GM18511 (cell line): ENCODE measurements at regions not wholly inside any gene's neighbourhood (a gene's known extent, or its start where the extent isn't known, plus 50 kb on each side); places are given as distances from the start of the nearest gene placed in this dataset.
"Not testable (repeated sequence)": the region's sequence is repeated elsewhere in the genome, so short reads cannot be mapped to it uniquely, and the experiment has no call there.

ENCODE experiments used
- ATAC-seq: cut with Tn5 transposase; IDR thresholded peaks from one replicate; pipeline ENCODE4 v1.9.1; 2021; ENCODE audit warnings: mild to moderate bottlenecking, moderate library complexity; ENCODE audit not compliant: unreplicated experiment

DNA sequence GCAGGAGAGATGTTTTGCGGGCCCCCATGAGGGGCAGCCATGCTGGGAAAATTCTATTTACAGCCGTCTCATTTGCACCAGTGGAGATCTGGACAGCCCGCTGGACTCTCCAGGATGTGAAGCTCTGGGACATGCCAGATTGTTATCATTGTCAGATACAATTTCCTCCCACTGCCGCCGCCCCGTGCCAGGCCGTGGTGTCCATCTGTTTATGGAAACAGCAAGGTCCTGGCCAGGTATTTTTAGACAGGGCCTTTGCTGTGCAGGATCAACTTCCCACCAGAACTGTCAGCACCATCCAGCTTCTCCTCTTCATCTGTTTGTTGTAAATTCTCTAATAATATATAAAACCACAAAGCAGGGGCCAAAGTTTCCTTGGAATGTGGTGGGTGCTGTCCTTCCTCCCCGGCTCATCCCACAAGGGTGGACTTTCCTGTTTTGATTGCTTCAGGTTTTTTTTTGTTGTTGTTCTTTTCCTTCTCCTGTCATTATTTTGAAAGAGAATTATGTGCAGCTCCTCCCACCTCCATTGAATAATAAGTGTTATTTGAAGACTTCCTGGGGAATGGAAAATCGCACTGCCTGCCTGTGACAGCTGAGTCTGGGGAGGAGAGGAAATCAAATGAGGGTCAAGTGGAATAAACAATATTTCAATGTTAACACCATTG is 398.1 kb downstream of the TNS1 start:
- ATAC-seq = no peak

DNA sequence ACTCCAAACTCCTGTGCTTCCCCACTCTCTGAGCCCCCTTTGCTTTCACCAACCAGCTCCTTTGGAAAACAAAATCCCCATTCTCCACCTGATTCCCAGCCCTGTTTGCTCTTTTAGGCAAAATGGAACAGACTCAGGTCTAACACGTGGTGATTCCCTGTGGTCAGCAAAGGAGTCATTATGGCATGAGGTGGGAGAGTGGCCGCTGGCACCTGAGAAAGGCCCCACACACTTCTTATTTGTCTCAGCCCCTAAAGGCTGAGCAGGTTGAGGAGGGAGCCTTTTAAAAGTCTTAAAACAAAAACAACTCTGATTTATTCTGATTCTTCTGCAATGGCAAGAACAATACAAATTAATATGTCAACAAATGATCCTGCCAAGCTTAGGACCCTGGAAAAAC is 401.2 kb downstream of the TNS1 start:
- ATAC-seq = no peak

DNA sequence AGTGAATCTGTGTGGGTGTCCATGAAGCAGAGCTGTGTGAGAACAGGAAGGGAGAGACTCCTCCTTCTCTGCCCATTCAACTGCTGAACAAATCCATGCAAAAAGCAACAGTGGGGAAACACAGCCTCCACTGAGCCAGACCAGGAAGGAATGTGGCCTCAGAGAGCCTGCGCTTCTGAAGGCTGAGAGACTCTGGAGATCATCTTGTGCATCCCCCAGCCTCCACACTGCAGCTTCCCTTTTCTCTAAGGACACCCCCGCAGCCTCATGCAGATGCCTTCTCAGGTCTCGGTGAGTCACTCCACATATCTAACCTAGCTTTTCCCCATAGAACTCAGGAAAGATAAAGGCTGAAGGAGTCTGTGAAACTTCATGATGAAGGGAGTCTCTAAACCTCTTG is 402.9 kb downstream of the TNS1 start:
- ATAC-seq = no peak

DNA sequence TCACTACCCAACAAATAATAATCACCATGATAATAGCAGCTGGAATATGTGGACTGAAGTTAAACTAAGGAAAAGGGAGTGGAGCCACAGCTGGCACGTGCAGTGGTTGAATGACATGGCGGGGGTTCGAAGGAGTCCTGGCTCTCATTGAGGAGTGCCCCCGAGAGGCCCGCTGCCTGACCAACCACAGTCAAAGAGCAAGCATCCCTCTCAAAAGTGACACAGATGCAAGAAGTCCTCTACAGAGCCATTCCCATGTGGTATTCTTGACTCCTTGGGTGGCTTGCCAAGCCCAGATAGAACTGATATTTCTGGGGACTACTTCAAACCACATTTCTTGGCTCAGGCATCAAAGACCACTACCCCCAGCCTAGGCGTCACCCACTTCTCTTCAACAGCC is 405.1 kb downstream of the TNS1 start:
- ATAC-seq = no peak

DNA sequence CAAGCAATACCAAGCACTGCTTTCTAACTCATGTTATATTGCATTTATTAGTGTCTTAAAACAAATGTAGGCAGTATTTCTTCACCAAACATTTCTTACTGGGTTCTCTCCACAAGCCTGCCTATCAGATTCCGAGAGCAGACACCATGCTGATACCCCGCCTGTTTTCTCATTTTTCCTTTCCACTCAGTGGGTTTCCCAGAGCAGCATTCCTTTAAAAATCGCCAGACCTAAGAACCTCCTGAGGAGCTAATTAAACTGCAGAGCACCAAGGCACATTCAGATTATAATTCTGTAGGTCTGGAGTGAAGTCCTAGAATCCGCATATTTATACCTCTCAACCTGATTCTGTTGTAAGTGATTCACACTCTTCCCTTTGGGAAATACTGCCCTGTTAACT is 405.6 kb downstream of the TNS1 start:
- ATAC-seq = no peak

DNA sequence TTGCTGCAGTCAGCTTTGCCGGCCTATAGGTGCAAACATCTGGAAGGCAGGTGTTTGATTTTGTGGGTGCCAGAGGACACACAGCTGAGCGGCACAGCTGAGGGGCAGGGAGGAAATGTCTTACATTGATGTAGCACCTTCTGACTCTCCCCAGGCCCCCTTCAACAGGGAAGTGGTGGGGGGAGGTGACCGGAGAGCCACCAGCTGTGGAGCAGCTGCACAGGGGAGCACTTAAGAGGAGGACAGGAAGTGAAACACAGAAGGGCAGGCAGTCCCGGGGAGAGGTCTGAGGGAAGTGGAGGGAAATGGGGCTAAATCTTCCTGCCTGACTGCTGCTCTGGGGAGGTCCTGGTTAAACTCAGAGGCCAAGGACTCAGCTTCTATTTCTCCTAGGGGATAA is 409.1 kb downstream of the TNS1 start:
- ATAC-seq = peak; percentile 91

DNA sequence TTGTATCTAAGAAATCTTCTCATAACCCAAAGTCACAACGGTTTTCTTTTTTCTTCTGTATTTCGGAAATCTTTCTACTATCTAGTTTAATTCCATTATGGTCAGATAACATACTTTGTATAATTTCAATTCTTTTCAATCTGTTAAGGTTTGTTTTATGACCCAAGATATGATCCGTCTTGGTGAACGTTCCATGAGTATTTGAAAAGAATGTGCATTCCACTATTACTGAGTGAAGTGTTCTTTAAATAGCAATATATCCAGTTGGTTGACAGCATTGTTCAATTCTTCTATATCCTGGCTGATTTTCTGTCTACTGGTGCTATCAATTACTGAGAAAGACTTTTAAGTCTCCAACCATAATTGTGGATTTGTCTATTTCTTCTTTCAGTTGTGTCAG is 414.5 kb downstream of the TNS1 start:
- ATAC-seq = no peak

DNA sequence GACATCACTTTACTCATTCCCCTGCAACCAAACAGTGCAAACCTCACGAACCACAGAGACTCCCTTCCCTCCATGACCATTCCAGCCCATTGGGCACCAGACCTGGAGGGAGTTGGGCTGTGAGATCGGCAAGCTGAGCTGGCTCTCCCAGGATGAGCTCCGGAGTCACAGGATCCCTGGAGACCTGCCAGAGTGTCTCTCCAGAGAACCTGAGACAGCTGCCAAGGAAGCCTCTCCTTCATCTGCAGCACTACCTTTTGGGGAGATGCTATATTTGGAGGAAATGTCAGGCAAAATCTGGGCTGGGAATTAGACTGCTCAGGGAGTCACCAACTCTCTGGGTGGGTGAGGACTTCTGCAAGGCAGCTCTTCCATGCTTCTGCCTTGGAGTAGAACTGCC is 417.4 kb downstream of the TNS1 start:
- ATAC-seq = no peak

DNA sequence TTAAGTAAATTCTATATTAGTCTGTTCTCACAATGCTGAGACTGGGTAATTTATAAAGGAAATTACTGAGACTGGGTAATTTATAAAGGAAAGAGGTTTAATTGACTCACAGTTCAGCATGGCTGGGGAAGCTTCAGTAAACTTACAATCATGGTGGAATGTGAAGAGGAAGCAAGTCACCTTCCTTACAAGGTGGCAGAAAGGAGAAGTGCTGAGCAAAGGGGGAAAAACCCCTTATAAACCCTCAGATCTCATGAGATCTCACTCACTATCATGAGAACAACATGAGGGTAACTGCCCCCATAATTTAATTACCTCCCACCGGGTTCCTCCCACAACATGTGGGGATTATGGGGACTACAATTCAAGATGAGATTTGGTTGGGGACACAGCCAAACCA is 422.4 kb downstream of the TNS1 start:
- not testable (repeated sequence) for ATAC-seq

DNA sequence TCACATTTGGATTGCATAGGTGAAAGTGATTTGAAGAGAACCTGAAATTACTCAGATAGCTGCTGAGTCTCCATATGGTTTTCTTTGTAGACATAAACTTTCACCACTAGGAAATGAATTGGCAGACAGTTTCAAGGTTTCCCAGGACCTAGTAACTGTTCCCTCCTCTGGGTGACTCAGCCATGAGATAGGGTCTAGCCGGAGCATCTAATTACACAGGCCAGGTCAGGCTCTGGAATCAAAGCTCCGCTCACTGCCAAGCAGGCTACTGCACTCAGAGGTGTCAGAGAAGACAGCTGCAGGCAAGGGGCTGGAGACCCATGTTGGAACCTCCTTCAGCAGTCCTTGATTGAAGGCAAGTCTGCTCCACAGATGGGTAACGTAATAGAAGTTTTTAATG is 429.2 kb downstream of the TNS1 start:
- ATAC-seq = no peak

DNA sequence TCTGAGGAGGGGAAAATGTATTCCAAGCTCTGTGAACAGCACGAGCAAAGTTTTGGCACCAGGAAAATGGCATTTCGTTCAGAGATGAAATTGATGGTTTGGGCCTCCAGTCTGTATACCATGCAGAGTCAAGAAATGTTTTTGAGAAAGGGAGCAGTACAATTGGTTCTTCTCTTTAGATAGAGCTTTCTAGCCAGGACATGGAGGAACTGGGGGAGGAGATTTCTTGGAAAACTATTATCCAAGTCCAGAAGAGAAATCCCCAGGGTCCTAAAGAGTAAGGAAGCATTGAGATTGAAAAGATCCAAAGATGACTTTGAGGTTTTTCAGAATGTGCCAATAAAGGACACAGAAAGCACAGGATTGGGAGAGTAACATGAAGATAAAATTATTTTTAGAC is 432.4 kb downstream of the TNS1 start:
- no peak for ATAC-seq

DNA sequence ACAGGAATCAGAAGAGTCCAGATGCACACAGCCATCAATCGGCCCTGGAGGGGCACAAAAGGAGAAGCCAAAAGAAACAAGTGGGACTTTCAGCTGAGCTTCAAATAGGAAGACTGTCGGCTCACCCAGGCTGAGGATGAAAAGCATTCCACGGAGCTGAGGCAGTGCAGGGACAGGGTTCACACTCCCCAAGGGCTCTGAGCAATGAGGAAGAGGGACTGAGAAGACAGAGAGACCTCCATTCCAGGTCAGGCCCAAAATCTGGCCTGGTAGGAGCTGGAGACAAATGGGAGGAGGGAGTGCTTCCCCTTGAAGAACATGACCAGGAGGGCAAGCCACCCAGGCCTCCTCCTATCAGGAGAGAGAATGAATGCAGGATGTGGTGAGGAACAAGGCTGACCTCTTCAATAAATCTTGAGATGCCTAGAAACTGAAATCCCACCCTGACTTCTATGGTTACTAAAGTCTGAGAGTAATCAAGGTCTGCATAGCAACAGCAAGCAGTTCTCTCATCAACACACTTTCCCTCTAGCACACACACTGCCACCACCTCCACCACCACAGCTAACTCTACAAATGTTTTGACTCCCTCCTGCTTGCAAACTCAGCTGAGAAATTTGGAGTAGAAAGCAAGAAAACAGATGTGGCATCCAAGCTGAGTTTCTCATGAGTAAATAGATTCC is 434.4 kb downstream of the TNS1 start:
- ATAC-seq = no peak

DNA sequence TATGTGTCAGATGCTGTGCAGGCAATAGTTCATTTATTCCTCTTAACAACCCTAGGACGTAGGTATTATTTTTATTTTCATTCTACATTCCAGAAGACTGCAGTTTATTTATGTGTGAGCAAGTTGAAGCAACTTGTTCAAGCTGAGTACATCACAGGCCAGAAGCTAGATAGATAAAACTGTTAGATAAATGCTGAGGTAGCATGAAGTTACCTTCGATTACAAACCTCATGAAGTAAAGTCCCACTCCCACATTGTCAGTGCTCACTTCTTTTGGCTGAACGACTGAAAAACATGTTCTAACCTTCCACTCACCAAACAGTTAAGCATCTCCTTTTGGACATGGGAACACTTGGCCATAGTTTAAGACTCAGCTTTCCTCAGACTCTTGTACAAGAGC is 439.2 kb downstream of the TNS1 start:
- no peak for ATAC-seq

DNA sequence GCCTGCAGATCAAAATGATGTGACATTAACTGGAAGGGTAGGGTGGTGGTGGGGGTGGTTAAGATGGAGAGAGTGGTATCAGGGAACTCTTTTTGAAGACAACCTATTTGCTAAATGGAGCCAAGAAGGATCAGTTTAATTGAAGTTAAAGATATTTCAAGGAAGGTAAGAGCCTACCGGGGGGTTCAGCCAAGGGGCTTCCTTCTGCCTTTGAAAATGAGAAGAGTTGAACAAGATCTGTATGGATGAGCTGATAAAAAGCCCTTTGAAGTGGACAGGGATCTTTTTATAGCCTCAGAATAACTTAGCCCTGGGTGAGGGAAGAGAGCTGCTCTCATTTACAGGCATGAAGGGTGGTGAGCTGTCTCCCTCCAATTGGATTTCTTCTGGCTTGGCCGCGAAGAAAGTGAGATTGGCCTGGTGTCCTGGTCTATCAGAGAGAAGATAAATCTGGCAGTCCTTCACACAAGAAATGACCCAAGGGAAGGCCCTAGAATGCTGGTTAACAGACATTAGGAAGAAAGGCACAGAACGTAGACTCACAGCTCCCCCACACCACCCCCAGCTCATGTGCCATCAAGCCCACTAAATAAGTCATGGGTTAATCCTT is 439.8 kb downstream of the TNS1 start:
- no peak for ATAC-seq

DNA sequence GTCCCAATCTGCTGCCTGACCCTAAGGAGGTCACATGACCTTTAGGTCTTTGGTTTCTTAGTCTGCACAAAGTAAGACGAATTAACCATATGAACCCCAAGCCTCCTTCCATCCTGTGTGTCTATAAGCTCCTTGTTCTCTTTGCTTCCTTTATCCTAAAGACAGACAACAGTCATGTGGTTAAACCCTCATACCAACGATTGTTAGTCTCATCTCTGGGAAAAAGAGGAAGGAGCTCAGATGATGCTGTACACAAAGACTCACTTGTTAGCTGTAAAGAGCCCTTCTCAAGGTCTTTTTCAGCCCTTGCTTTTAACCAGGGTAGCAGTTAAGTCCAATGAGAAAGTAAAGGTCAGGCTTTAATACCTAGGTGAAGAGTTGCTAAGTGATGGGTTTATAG is 443.7 kb downstream of the TNS1 start:
- ATAC-seq = no peak

DNA sequence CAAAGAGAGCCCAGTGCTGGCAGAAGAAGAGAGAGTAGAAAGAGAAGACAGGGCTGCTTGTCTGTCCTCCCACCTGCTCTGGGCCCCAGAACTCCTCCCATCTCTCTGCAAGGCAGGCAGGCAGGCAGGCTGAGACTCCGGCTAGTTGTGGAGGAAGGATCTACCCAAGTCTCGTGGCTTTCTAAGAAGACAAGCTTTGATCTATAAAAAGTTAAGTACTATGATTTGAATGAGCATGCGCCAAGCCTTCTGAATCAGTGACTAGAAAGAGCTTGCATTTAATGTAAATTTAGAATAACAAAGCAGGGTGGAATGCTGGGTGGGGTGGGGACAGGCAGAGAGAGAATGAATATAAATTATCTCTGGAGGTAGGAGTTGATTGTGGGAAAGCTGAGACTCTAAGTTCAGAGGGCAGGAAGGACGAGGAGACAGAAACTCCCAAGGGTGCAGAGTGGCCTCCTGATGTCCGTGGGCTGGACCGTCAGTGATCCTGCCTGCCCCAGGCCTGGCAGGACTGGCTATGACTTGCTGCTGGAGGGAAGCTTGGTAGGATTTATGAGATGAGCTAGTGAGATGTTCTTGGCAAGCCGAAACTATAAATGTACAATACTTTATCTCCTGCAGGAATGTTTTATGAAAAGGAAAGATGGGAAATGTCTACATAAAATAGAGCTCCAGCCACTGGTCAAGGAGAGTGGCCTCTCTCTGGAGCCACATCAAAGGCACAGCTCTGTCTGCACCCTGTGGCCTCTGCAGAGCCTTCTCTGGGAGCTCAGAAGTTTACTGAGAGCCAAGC is 447.5 kb downstream of the TNS1 start:
- ATAC-seq = no peak

DNA sequence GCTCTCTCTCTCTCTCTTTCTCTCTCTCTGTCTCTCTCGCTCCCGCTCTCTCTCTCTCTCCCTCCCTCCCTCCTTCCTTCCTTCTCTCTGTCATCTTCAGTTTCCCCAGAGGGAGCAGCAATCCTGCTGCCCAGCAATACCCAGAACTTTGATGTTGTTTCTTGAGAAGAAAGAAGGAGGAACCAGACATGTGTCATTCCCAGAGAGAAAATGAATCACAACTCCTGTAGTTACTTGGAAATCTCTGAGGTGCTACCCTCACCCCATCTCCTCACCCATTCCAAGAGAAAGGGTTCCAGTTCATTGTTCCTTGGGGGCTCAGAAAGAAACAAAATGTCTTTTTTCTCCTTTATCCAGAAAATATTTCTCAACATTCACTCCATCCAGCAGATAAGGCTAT is 449.1 kb downstream of the TNS1 start:
- ATAC-seq = no peak

DNA sequence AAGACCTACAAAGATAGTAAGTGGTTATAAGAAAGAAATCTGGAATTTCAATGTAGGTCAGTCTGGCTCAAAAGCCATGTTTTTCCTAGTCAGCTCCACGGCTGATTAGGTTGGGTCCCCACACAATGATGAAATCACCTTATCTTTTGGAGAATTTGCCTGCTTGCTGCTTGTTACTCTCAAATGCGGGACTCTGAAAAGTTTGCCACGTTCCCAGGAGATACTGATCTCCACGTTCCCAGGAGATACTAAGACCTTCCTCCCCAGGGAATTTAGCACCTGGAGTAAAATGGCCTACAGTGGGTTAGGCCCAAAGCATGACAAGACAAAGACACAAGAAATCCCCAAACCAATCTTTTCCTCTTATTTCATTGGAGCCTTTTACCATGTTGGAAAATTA is 449.6 kb downstream of the TNS1 start:
- ATAC-seq = no peak

DNA sequence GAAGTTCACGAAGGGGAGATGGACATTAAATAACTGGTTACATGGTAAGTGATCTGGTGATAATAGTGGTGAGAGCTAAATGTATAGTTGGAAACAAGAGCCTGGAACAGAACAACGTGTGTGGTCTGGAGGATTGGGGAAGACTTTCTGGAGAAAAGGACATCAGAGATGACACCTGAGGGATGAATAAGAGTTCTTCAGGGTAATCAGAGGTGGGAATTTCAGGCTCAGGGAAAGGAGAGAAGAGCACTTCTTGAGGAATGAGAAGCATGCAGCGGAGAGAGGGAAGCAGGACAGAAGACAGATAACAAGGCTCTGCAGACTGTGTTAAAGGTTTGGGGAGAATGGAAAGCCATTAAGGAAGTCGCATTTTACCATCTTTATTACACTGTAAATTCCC is 450.7 kb downstream of the TNS1 start:
- no peak for ATAC-seq

DNA sequence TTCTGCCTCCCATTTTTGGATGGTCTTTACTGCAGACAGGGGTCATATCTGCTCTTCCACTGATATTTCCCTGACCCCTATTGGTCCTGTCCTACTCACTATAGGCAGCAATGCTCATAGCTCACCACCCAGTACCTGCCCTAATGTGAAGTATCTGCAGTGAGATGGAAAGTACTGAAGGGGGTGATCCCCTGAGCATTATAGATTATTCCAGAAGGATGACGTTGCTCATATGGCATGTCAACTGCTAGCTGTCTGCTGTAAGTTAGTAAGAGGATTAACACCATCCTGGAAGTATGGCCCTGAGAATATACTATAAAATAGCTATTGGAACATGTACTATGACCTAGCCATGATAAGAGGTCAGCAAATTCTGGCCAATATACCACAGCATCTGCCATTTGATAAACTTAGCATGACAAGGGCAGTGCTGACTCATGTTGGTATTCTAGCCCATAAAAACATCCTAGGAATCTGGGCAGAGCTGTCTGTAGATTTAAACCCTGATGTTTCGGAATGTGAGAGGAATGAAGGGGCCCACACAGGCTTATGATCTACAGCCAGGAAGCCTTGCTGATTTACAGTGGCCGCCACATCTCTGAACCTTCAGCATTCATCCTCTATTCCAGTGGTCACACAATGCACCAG is 451.4 kb downstream of the TNS1 start:
- ATAC-seq = no peak

DNA sequence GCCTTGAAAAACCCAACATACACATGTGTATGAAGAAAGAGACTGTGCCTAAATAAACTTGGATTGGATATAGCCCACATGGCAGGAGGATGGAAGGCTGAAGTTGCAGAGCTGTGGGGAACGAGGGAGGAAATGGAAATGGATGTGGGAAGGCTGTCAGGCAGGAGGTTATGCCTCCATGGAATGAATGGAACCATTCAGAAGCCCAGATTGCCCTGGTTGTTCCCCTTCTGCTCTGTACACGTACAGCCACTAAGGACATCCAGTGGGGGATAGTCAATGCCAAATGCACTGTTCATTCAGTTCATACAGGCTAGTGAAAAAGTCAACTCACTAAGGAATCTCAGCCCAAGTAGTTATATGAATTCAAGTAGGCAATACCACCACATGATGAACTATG is 463.7 kb downstream of the TNS1 start:
- no peak for ATAC-seq
